Calu3 (cell line): ENCODE measurements at regions not wholly inside any gene's neighbourhood (a gene's known extent, or its start where the extent isn't known, plus 50 kb on each side); places are given as distances from the start of the nearest gene placed in this dataset.

ENCODE experiments used
- BruUV-seq: library from RNA; stranded (reverse); fragments of 400-500 nt; replicated peaks from 2 replicates; lab custom pipeline; 2021; lab: Mats Ljungman, UMichigan
- CTCF ChIA-PET: fragments of 300-600 bp; sonication (Branson Sonifier 250); formaldehyde crosslinking; loops from one replicate; lab custom pipeline; 2022; ENCODE audit warnings: antibody characterized with exemption; lab: Charles Lee
- DNase-seq: peaks from one replicate; pipeline ENCODE4 v3.0.0; 2022
- H3K27ac Mint-ChIP-seq: one replicate; pipeline ENCODE4 v1.8.0; 2022; ENCODE audit warnings: mixed read lengths; ENCODE audit not compliant: unreplicated experiment
- H3K27me3 Mint-ChIP-seq: one replicate; pipeline ENCODE4 v1.8.0; 2022; ENCODE audit warnings: mixed read lengths; ENCODE audit not compliant: unreplicated experiment
- H3K36me3 Mint-ChIP-seq: one replicate; pipeline ENCODE4 v1.8.0; 2022; ENCODE audit warnings: mild to moderate bottlenecking, moderate library complexity, mixed read lengths; ENCODE audit not compliant: insufficient read depth, unreplicated experiment
- H3K4me1 Mint-ChIP-seq: one replicate; pipeline ENCODE4 v1.8.0; 2022; ENCODE audit warnings: mild to moderate bottlenecking, low read depth, mixed read lengths; ENCODE audit not compliant: unreplicated experiment
- H3K4me3 Mint-ChIP-seq: one replicate; pipeline ENCODE4 v1.8.0; 2022; ENCODE audit warnings: mild to moderate bottlenecking, low read depth, moderate library complexity, mixed read lengths; ENCODE audit not compliant: unreplicated experiment
- H3K9me3 Mint-ChIP-seq: one replicate; pipeline ENCODE4 v1.8.0; 2022; ENCODE audit warnings: low read depth, mixed read lengths; ENCODE audit not compliant: unreplicated experiment
- CTCF ChIP-seq: fragments of 200-600 bp; IDR thresholded peaks from one replicate; pipeline ENCODE4 v1.8.0; 2022; ENCODE audit warnings: antibody characterized with exemption; ENCODE audit not compliant: unreplicated experiment
- intact Hi-C: fragments of 100-400 bp; cut with micrococcal nuclease; formaldehyde crosslinking; loops from one replicate; pipeline ENCODE4 v1.10.0; 2022; ENCODE audit not compliant: unreplicated experiment

DNA sequence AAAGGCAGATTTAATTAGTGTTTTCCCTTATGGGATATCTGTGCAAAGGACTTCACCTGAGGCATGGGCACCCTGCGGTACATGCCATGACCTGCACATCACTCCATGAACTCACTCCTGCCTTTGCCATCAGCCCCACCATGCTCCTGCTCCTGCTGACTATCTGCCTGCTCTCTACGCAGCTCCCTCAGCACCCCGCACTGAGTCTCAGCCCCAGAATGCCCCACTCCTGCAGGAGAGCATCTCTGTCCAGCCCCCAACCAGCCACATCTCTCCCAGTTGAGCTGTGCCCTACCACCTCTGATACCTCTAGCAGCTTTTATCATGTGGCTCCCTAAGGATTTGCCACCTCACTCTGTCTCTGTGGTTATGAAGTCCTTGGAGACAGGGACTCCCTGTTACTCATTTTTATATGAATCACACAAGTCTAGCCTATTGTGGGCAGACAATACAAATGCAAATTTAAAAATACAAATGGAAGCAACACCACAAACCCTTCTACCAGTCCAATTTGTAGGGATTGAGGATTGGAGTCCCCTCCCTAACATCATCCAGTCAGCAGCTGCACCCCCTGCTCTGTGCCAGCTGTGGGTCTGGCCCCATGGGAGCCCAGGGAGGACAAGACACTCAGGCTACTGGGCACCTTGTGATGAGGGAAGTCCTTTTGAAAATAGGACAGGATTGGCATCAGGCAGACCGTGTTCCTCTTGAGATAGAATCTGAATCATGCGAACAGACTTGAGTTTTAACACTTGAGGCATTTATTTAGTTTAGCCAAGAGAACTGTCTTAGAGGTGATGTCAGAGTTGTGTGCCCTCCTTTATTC lies 689.6 kb upstream of the HS6ST1 start:
- no peaks in the 10 kb centered on the region for H3K36me3 Mint-ChIP-seq
- no peak for DNase-seq
- no peaks in the 10 kb centered on the region for H3K27me3 Mint-ChIP-seq
- no peak overlapping the region for H3K4me3 Mint-ChIP-seq
- TF ChIP-seq CTCF: no peak
- intact Hi-C loops: no loop called here
- no peak overlapping the region for H3K27ac Mint-ChIP-seq
- no TSS peak for BruUV-seq
- CTCF ChIA-PET: no interaction called here
- no peaks in the 10 kb centered on the region for H3K4me1 Mint-ChIP-seq
- H3K9me3 Mint-ChIP-seq: peaks cover 8% of the 10 kb centered on the region

DNA sequence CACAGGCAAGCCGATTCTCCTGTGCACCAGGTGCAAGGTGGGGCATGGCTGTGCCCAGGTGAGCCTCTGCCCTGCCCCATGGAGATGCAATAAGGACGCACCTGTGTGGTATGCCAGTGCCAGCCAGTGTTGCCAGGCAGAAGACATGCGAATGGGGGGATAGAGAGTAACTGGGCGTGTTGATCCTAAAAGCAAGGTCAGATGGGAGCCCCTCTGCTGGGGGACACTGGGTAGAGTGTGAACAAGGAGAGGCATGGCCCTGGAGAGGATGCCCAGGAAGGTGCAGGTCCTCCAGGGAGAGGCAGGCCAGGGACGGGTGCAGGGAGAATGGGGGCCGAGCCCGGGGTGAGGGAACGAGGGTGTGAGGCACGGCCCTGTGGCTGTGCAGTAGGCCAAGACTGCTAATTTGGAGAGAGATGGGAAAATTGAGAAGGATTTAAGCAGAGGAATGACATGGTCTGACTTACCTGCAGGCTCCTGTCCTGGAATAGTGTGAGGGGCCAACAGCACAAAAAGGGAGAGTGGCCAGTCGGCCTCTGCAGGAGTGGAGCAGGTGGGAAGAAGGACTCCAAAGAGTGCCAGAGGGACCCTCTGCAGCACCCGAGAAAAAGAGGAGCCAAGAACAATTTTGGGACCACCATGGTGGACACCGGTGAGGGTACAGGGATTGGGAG lies 690.4 kb upstream of the HS6ST1 start:
- DNase-seq: no peak
- H3K27ac Mint-ChIP-seq: no peak overlapping the region
- intact Hi-C loops: no loop called here
- no peak overlapping the region for H3K4me3 Mint-ChIP-seq
- BruUV-seq: no TSS peak
- peaks cover 8% of the 10 kb centered on the region for H3K9me3 Mint-ChIP-seq
- no peaks in the 10 kb centered on the region for H3K4me1 Mint-ChIP-seq
- TF ChIP-seq CTCF: no peak
- CTCF ChIA-PET: no interaction called here
- no peaks in the 10 kb centered on the region for H3K36me3 Mint-ChIP-seq
- no peaks in the 10 kb centered on the region for H3K27me3 Mint-ChIP-seq

DNA sequence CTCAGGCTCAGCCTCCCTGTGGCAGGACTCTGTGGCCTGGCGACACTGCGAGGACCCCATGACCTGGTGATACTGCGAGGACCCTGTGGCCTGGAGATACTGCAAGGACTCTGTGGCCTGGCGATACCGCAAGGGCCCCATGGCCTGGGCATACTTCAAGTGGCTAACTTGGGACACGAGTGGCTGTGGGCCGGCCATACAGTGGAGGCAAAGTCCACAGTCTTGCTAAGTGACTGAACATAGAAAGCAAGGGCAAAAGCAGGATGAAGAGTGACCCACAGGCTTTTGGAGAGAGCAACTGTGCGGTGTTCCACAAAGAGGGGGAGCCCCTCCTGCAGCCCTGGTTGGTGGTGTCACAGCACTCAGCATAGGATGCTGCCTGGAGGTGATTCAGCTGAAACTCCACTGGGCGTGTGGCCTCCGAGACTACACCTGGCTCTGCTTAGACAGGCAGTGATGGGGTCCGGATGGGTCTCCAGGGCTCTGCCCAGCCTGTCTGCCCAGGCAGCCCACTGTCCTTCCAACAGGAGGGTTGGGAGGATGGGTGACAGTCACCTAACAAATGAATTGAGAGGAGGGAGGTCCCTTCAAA lies 691.0 kb upstream of the HS6ST1 start:
- intact Hi-C loops: no loop called here
- DNase-seq: no peak
- no peaks in the 10 kb centered on the region for H3K36me3 Mint-ChIP-seq
- CTCF ChIA-PET: no interaction called here
- H3K9me3 Mint-ChIP-seq: peaks cover 11% of the 10 kb centered on the region
- H3K27me3 Mint-ChIP-seq: no peaks in the 10 kb centered on the region
- H3K4me1 Mint-ChIP-seq: no peaks in the 10 kb centered on the region
- no peak overlapping the region for H3K4me3 Mint-ChIP-seq
- no peak overlapping the region for H3K27ac Mint-ChIP-seq
- BruUV-seq: no TSS peak
- no peak for TF ChIP-seq CTCF

GRCh38 chr2:129010262-129010661 lies 691.6 kb upstream of the HS6ST1 start:
- Mint-ChIP-seq H3K4me3 (no peak overlapping the region), H3K9me3 (peaks cover 10% of the 10 kb centered on the region), H3K36me3 (no peaks in the 10 kb centered on the region), H3K27me3 (no peaks in the 10 kb centered on the region), H3K27ac (no peak overlapping the region), H3K4me1 (no peaks in the 10 kb centered on the region)
- CTCF ChIA-PET: no interaction called here
- no peak for TF ChIP-seq CTCF
- BruUV-seq: no TSS peak
- no peak for DNase-seq
- intact Hi-C loops: no loop called here
